Epithelial cell of proximal tubule (primary cell): ENCODE measurements at regions not wholly inside any gene's neighbourhood (a gene's known extent, or its start where the extent isn't known, plus 50 kb on each side); places are given as distances from the start of the nearest gene placed in this dataset.
A peak's percentile ranks its signal among the peaks of the same experiment; 100 is the strongest.

ENCODE experiments used
- DNase-seq: peaks from one replicate; pipeline ENCODE4 v3.0.0-alpha.2; 2011; ENCODE audit warnings: low read depth
- H3K4me3 ChIP-seq: 2 replicates; pipeline ENCODE4 v1.5.1; 2011; ENCODE audit warnings: low read depth, mild to moderate bottlenecking, low read length
- CTCF ChIP-seq: conservative IDR thresholded peaks from 2 replicates; pipeline ENCODE4 v1.5.1; 2012; ENCODE audit warnings: low read depth, mild to moderate bottlenecking, low read length

DNA sequence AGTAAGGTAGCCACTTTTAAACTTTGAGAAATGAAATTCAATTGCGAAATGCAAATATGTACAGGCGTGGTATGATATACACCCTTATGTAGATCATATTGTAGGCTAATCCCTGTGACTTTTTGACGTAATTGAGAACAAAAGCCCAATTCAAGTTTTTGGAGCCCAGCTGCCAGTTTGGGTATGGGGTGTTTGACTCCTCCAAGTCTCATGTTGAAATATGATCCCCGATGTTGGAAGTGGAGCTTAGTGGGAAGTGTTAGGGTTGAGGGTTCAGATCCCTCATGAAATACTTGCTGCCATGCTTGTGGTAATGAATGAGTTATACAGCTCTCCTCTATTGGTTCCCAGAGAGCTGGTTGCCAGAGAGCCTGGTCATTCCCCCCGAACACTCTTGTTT is 1666.8 kb downstream of the SUCLG1 start:
- DNase-seq = no peak
- TF ChIP-seq CTCF = no peak
- no peak overlapping the region for H3K4me3 ChIP-seq

GRCh38 chr2:82790206-82791021 is 1668.7 kb downstream of the SUCLG1 start:
- peak; percentile 3 for TF ChIP-seq CTCF
- no peak for DNase-seq

GRCh38 chr2:82789851-82790205 is 1669.3 kb downstream of the SUCLG1 start:
- H3K4me3 ChIP-seq = no peak overlapping the region
- TF ChIP-seq CTCF = no peak

More at GRCh38 chr2:82790206-82791021, 1668.7 kb downstream of the SUCLG1 start:
- H3K4me3 ChIP-seq = no peak overlapping the region

DNA sequence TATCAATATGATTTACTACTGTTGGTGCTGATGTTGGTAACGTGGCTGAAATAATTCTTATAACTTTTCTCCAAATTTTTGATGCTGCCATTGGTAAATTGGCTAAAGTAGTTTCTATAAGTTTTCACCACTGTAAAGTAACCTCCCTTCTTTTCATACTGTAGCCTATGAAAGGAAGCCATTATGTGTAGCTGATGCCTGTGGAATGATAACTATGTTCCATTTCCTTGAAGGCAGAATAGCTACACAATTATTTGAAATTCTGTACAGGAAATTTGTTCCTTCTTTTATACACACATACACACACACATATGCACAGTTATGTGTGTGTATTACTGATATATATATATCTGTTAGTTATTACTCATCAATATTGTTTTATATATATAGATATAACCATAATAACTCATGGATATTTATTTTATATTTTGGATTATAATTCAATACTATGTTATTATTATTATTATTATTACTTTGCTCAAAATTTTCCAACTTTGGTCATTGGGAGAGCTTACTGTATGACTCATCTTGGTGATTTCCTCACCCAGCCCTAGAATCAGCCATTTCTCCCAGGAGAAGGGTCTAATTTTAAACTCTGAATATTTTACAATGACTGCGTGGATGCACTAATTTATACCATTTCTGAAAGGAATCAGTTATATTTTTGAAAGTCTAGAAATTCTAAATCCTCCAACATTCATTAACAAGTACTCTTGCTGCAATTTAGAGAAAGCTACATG is 1677.7 kb downstream of the SUCLG1 start:
- TF ChIP-seq CTCF = no peak
- no peak overlapping the region for H3K4me3 ChIP-seq
- DNase-seq = no peak

More at GRCh38 chr2:82789851-82790205, 1669.3 kb downstream of the SUCLG1 start:
- DNase-seq = no peak

DNA sequence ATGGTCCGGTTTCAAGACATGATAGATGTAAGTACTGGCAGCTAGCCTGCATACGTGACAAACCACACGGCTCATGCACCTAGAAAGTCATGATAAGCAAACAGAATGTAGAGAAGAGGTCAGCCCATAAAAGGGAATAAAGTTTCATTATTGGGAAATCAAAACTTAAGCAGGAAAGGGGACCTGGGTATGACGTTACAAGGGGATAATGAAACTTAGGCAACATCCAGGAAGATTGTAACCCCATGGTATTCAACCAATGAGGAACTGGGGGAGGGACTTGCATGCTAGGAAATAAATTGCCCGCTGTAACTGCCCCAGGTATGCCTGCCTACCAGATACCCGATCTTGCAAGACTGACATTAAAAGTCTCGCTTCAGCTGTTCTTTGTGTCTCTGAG is 1679.0 kb downstream of the SUCLG1 start:
- TF ChIP-seq CTCF = no peak
- H3K4me3 ChIP-seq = no peak overlapping the region
- no peak for DNase-seq

DNA sequence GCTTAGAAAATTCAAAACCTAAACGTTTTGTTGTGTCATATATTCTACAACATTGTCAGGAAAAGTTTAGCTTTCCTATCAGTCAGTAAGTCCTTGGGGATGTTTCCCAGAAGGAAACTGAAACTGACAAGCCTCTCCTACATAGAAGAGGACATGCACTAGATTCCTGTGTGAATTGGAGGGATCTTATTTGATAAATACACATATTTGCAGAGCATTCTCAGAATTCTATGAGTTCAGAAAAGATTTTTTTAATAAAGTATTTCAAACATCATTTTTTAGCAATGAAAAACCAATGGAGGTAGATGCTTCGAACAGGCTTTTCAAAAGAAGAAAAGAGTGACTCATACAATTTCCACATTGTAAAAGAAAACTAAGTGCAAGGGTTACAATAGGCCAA is 1706.7 kb downstream of the SUCLG1 start:
- no peak overlapping the region for H3K4me3 ChIP-seq
- no peak for TF ChIP-seq CTCF
- DNase-seq = no peak

GRCh38 chr2:82748653-82749052 is 1710.4 kb downstream of the SUCLG1 start:
- no peak for DNase-seq
- no peak for TF ChIP-seq CTCF
- no peak overlapping the region for H3K4me3 ChIP-seq
